Ascending aorta (tissue), 2 donors: ENCODE measurements at regions not wholly inside any gene's neighbourhood (a gene's known extent, or its start where the extent isn't known, plus 50 kb on each side); places are given as distances from the start of the nearest gene placed in this dataset.

ENCODE experiments used
- DNase-seq, 2 donors: peaks; one replicate each; pipeline ENCODE4 v3.0.0-alpha.2; 2019; ENCODE audit warnings: low spot score in 2 of 2
- H3K27ac ChIP-seq, 2 donors: fragments of 200-600 bp; sonication (generic); one replicate each; pipeline ENCODE4 v1.5.1; 2016 to 2017; ENCODE audit warnings: mild to moderate bottlenecking in 1 of 2
- H3K27me3 ChIP-seq: fragments of 200-600 bp; sonication (generic); one replicate; pipeline ENCODE4 v1.5.1; 2017
- H3K36me3 ChIP-seq, 2 donors: fragments of 200-600 bp; sonication (generic); one replicate each; pipeline ENCODE4 v1.5.1; 2016
- H3K4me1 ChIP-seq, 2 donors: fragments of 200-600 bp; sonication (generic); one replicate each; pipeline ENCODE4 v1.5.1; 2016 to 2017; ENCODE audit warnings: mild to moderate bottlenecking in 1 of 2
- H3K4me3 ChIP-seq, 2 donors: fragments of 200-600 bp; sonication (generic); one replicate each; pipeline ENCODE4 v1.5.1; 2016 to 2017; ENCODE audit warnings: mild to moderate bottlenecking in 1 of 2
- H3K9me3 ChIP-seq, 2 donors: fragments of 200-600 bp; sonication (generic); one replicate each; pipeline ENCODE4 v1.5.1; 2016
- CTCF ChIP-seq, 3 experiments: fragments of 200-600 bp in 2 of 3; fragments of 450-650 bp in 1 of 3; sonication (generic) in 2 of 3; IDR thresholded peaks; one replicate each; pipeline ENCODE4 v1.5.1; 2016 to 2019; ENCODE audit warnings: antibody characterized with exemption in 3 of 3, mild to moderate bottlenecking in 1 of 3, moderate library complexity in 1 of 3
- intact Hi-C: fragments of 100-400 bp; cut with DNase I; formaldehyde crosslinking; loops from one replicate; pipeline ENCODE4 v1.15.1; 2023

GRCh38 chr16:73321853-73322252 is 273.9 kb upstream of the ZFHX3 start:
- no peak for DNase-seq
- H3K4me1 ChIP-seq = no peaks in the 10 kb centered on the region
- no peak for TF ChIP-seq CTCF (IDR thresholded peaks at IDR 0.05)
- H3K27me3 ChIP-seq = no peaks in the 10 kb centered on the region
- no peaks in the 10 kb centered on the region for H3K9me3 ChIP-seq
- intact Hi-C loops = no loop called here
- H3K4me3 ChIP-seq = no peak overlapping the region
- no peak overlapping the region for H3K27ac ChIP-seq
- no peaks in the 10 kb centered on the region for H3K36me3 ChIP-seq

- DNase-seq = no peak
- Histone ChIP-seq H3K27me3 (no peaks in the 10 kb centered on the region), H3K4me3 (no peak overlapping the region), H3K9me3 (no peaks in the 10 kb centered on the region), H3K36me3 (no peaks in the 10 kb centered on the region), H3K4me1 (no peaks in the 10 kb centered on the region), H3K27ac (no peak overlapping the region)
- intact Hi-C loops = no loop called here
- TF ChIP-seq CTCF (IDR thresholded peaks at IDR 0.05) = no peak
Measured at GRCh38 chr16:73319737-73320136, 271.8 kb upstream of the ZFHX3 start.

- Histone ChIP-seq H3K27me3 (no peaks in the 10 kb centered on the region), H3K9me3 (no peaks in the 10 kb centered on the region)
- no peak for DNase-seq
Measured at GRCh38 chr16:73319261-73319660, 271.3 kb upstream of the ZFHX3 start.

GRCh38 chr16:73317321-73317857 is 269.5 kb upstream of the ZFHX3 start:
- Histone ChIP-seq H3K4me1 (no peaks in the 10 kb centered on the region), H3K4me3 (no peak overlapping the region), H3K36me3 (no peaks in the 10 kb centered on the region), H3K9me3 (peaks cover 0 to 4% of the 10 kb centered on the region in 2 donors), H3K27ac (no peak overlapping the region), H3K27me3 (no peaks in the 10 kb centered on the region)
- TF ChIP-seq CTCF (IDR thresholded peaks at IDR 0.05) = no peak
- intact Hi-C loops = no loop called here
- no peak for DNase-seq

More at GRCh38 chr16:73319261-73319660, 271.3 kb upstream of the ZFHX3 start:
- Histone ChIP-seq H3K27ac (no peak overlapping the region), H3K36me3 (no peaks in the 10 kb centered on the region), H3K4me3 (no peak overlapping the region), H3K4me1 (no peaks in the 10 kb centered on the region)
- no peak for TF ChIP-seq CTCF (IDR thresholded peaks at IDR 0.05)
- intact Hi-C loops = no loop called here

- no peak overlapping the region for H3K4me3 ChIP-seq
- peaks cover 0 to 4% of the 10 kb centered on the region in 2 donors for H3K9me3 ChIP-seq
- TF ChIP-seq CTCF (IDR thresholded peaks at IDR 0.05) = no peak
- no peak for DNase-seq
- intact Hi-C loops = no loop called here
- no peak overlapping the region for H3K27ac ChIP-seq
- H3K4me1 ChIP-seq = no peaks in the 10 kb centered on the region
- no peaks in the 10 kb centered on the region for H3K36me3 ChIP-seq
- H3K27me3 ChIP-seq = no peaks in the 10 kb centered on the region
Measured at GRCh38 chr16:73315645-73316044, 267.7 kb upstream of the ZFHX3 start.

GRCh38 chr16:73313950-73314349 is 266.0 kb upstream of the ZFHX3 start:
- H3K4me1 ChIP-seq = no peaks in the 10 kb centered on the region
- H3K9me3 ChIP-seq = peaks cover 0 to 4% of the 10 kb centered on the region in 2 donors
- TF ChIP-seq CTCF (IDR thresholded peaks at IDR 0.05) = no peak
- H3K36me3 ChIP-seq = no peaks in the 10 kb centered on the region
- DNase-seq = no peak
- intact Hi-C loops = no loop called here
- no peaks in the 10 kb centered on the region for H3K27me3 ChIP-seq
- H3K4me3 ChIP-seq = no peak overlapping the region
- no peak overlapping the region for H3K27ac ChIP-seq
